ENCODE measurements at regions not wholly inside any gene's neighbourhood (a gene's known extent, or its start where the extent isn't known, plus 50 kb on each side); places are given as distances from the start of the nearest gene placed in this dataset.

GRCh38 chr3:116947809-116948208 lies 238.2 kb downstream of the TUSC7 start:
- TF ChIP-seq CTCF (IDR thresholded peaks at IDR 0.05) (no peak), POLR2A (IDR thresholded peaks at IDR 0.05) (no peak)

All from adrenal gland (tissue), 5 donors.